SU-DHL-6 (cell line): ENCODE measurements at regions not wholly inside any gene's neighbourhood (a gene's known extent, or its start where the extent isn't known, plus 50 kb on each side); places are given as distances from the start of the nearest gene placed in this dataset.

Experiments
- H2AFZ ChIP-seq: fragments of 200-600 bp; sonication (generic); 2 replicates; pipeline ENCODE4 v1.6.1; 2014; ENCODE audit warnings: low read depth, mild to moderate bottlenecking, moderate library complexity, mixed read lengths, antibody characterized with exemption, low read length; ENCODE audit not compliant: severe bottlenecking
- H3F3A ChIP-seq: fragments of 200-600 bp; shearing (Covaris generic); 2 replicates; pipeline ENCODE4 v1.6.0; 2016; ENCODE audit warnings: antibody characterized with exemption, mild to moderate bottlenecking; ENCODE audit not compliant: insufficient read depth
- H3K27ac ChIP-seq: fragments of 200-600 bp; sonication (generic); 2 replicates; pipeline ENCODE4 v1.5.1; 2016; ENCODE audit warnings: low read depth, mild to moderate bottlenecking, low read length, moderate library complexity, mixed read lengths
- H3K27me3 ChIP-seq: fragments of 200-600 bp; sonication (generic), shearing (Covaris generic); 2 replicates; pipeline ENCODE4 v1.6.0; 2014; ENCODE audit warnings: mild to moderate bottlenecking, low read length
- H3K36me3 ChIP-seq: fragments of 200-600 bp; sonication (generic); 2 replicates; pipeline ENCODE4 v1.6.1; 2014; ENCODE audit warnings: mild to moderate bottlenecking, low read length, mixed read lengths
- H3K4me2 ChIP-seq: fragments of 300-600, 200-600 bp; shearing (Covaris generic), sonication (generic); 2 replicates; pipeline ENCODE4 v1.6.0; 2014; ENCODE audit warnings: low read length, low read depth, mild to moderate bottlenecking; ENCODE audit not compliant: poor library complexity, severe bottlenecking
- H3K4me3 ChIP-seq: fragments of 200-600 bp; sonication (generic); 2 replicates; pipeline ENCODE4 v1.5.1; 2014; ENCODE audit warnings: antibody characterized with exemption, low read length, mild to moderate bottlenecking, mixed read lengths; ENCODE audit not compliant: insufficient read depth, poor library complexity, severe bottlenecking
- H3K79me2 ChIP-seq: fragments of 200-600 bp; sonication (generic); 2 replicates; pipeline ENCODE4 v1.6.1; 2014; ENCODE audit warnings: mild to moderate bottlenecking, low read length, moderate library complexity; ENCODE audit not compliant: insufficient read depth
- H3K9ac ChIP-seq: fragments of 200-600 bp; sonication (generic); 2 replicates; pipeline ENCODE4 v1.7.0; 2014; ENCODE audit warnings: mild to moderate bottlenecking, low read length
- H3K9me2 ChIP-seq: fragments of 200-600 bp; sonication (generic); replicated peaks from 2 replicates; pipeline ENCODE4 v1.6.1; 2014; ENCODE audit warnings: low read length; ENCODE audit not compliant: insufficient read depth
- H3K9me3 ChIP-seq: fragments of 200-600 bp; sonication (generic); 2 replicates; pipeline ENCODE4 v1.6.1; 2014; ENCODE audit warnings: low read length, mixed read lengths; ENCODE audit not compliant: insufficient read depth
- H4K20me1 ChIP-seq: fragments of 200-600 bp; sonication (generic); 2 replicates; pipeline ENCODE4 v1.6.1; 2014; ENCODE audit warnings: low read depth, mild to moderate bottlenecking, antibody characterized with exemption, low read length, moderate library complexity, mixed read lengths
- EZH2phosphoT487 ChIP-seq: fragments of 200-600 bp; sonication (generic), shearing (Covaris generic); conservative IDR thresholded peaks from 2 replicates; pipeline ENCODE4 v1.6.1; 2018; ENCODE audit warnings: mild to moderate bottlenecking, antibody characterized with exemption, low read length, moderate library complexity, mixed read lengths
- TF ChIP-seq, protein P1 (sequence below): fragments of 200-600 bp; sonication (generic); IDR thresholded peaks from one replicate; pipeline ENCODE4 v1.5.1; 2017; ENCODE audit warnings: antibody characterized with exemption, mild to moderate bottlenecking, low read length, moderate library complexity; ENCODE audit not compliant: insufficient read depth, poor library complexity, severe bottlenecking

DNA sequence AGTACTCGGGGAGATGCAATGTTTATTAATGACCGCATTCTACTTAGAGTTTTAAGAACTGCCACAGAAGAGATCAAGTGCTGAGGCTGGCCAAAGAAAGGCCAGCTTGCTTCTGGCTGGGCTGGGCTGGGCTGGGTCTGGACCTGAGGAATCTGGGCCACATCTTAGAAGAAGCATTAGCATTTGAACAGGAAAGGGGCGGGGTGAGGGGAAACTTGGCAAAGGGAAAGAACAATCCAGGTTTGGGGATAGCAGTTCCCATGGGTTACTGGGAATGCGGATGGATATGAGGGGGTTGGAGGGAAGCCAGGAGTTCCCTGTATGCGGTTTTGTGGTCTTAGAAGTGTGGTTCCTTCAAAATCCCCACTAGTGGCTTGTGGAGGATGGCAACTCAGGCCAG lies 83.3 kb downstream of the CLDN34 start:
- no peaks in the 10 kb centered on the region for H3K36me3 ChIP-seq
- no peak for TF ChIP-seq EZH2phosphoT487
- TF ChIP-seq, protein P1, sequence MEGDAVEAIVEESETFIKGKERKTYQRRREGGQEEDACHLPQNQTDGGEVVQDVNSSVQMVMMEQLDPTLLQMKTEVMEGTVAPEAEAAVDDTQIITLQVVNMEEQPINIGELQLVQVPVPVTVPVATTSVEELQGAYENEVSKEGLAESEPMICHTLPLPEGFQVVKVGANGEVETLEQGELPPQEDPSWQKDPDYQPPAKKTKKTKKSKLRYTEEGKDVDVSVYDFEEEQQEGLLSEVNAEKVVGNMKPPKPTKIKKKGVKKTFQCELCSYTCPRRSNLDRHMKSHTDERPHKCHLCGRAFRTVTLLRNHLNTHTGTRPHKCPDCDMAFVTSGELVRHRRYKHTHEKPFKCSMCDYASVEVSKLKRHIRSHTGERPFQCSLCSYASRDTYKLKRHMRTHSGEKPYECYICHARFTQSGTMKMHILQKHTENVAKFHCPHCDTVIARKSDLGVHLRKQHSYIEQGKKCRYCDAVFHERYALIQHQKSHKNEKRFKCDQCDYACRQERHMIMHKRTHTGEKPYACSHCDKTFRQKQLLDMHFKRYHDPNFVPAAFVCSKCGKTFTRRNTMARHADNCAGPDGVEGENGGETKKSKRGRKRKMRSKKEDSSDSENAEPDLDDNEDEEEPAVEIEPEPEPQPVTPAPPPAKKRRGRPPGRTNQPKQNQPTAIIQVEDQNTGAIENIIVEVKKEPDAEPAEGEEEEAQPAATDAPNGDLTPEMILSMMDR: no peak
- peak overlapping the region; percentile 29; the same call in 1 of the 2 replicates for H3K27ac ChIP-seq
- no peak overlapping the region for H2AFZ ChIP-seq
- no peak overlapping the region for H3K9ac ChIP-seq
- no peak overlapping the region for H3K4me3 ChIP-seq
- H3K9me3 ChIP-seq: no peaks in the 10 kb centered on the region
- H3K9me2 ChIP-seq: no peaks in the 10 kb centered on the region
- H3K79me2 ChIP-seq: peaks cover 24% of the 10 kb centered on the region
- no peaks in the 10 kb centered on the region for H3K27me3 ChIP-seq
- H3F3A ChIP-seq: 0 out of 2 replicates have a peak, but pooled peaks cover 4% of the 10 kb centered on the region
- no peaks in the 10 kb centered on the region for H4K20me1 ChIP-seq
- H3K4me2 ChIP-seq: no peak overlapping the region

- no peak overlapping the region for H3K27ac ChIP-seq
- no peaks in the 10 kb centered on the region for H3K9me2 ChIP-seq
- no peak overlapping the region for H3K4me2 ChIP-seq
- H3K9ac ChIP-seq: no peak overlapping the region
- no peaks in the 10 kb centered on the region for H4K20me1 ChIP-seq
- no peaks in the 10 kb centered on the region for H3K27me3 ChIP-seq
- no peak overlapping the region for H2AFZ ChIP-seq
- no peaks in the 10 kb centered on the region for H3K36me3 ChIP-seq
- peaks cover 24% of the 10 kb centered on the region for H3K79me2 ChIP-seq
- H3F3A ChIP-seq: 0 out of 2 replicates have a peak, but pooled peaks cover 4% of the 10 kb centered on the region
- H3K4me3 ChIP-seq: no peak overlapping the region
- no peaks in the 10 kb centered on the region for H3K9me3 ChIP-seq
- TF ChIP-seq, protein P1: no peak
- no peak for TF ChIP-seq EZH2phosphoT487
Observed at GRCh38 chrX:10051866-10052480, 84.8 kb downstream of the CLDN34 start.

DNA sequence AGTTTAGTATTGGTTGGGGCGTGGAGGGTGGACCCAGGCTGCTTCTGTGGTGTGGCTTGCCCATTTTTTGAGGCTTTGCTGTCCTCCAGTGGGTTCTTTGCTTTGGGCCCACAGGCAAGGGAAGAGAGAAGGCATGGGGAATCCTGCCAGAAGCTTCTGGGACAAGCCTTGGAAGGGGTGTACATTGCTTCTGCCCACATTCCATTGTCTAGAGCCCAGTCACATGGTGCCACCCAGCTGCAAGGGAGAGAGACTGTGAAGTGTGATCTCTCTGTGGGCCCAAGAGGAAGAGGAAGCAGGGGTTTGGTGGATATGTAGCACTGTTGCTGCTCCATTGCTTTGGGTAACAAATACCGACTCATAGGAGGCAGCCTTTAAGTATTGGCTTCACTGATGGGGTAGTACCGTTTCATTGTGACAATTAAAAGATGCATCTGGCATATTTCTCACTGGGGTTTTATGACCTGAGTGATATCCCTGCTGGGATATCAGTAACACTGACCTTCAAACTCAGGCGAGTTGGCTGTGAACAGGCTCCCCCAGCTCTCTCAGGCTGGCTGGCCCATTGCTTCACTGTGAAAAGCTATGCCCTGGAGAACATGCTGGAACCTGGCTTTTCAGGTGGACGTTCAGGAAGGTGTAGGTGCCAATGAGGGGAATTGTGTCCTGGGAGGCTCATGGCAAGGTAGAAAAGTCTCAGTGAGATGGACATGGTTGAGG lies 85.9 kb downstream of the CLDN34 start:
- Histone ChIP-seq H3K36me3 (no peaks in the 10 kb centered on the region), H4K20me1 (no peaks in the 10 kb centered on the region), H3K4me2 (no peak overlapping the region), H3K27ac (no peak overlapping the region), H2AFZ (no peak overlapping the region), H3K9me2 (no peaks in the 10 kb centered on the region), H3F3A (0 out of 2 replicates have a peak, but pooled peaks cover 4% of the 10 kb centered on the region), H3K79me2 (peaks cover 33% of the 10 kb centered on the region), H3K9me3 (no peaks in the 10 kb centered on the region), H3K9ac (no peak overlapping the region), H3K4me3 (no peak overlapping the region), H3K27me3 (no peaks in the 10 kb centered on the region)
- TF ChIP-seq EZH2phosphoT487: no peak
- TF ChIP-seq, protein P1: no peak
